Lower leg skin (tissue), 4 donors: ENCODE measurements at regions not wholly inside any gene's neighbourhood (a gene's known extent, or its start where the extent isn't known, plus 50 kb on each side); places are given as distances from the start of the nearest gene placed in this dataset.

Experiments used
- DNase-seq, 2 donors: peaks; one replicate each; pipeline ENCODE4 v3.0.0-alpha.2; 2019; ENCODE audit warnings: low spot score in 2 of 2
- H3K4me3 ChIP-seq: fragments of 200-600 bp; sonication (generic); 2 replicates; pipeline ENCODE4 v1.5.1; 2017; ENCODE audit warnings: mild to moderate bottlenecking, low read depth; ENCODE audit not compliant: poor library complexity, severe bottlenecking
- POLR2A ChIP-seq, 2 donors: fragments of 450-650 bp; IDR thresholded peaks; one replicate each; pipeline ENCODE4 v1.6.1; 2016 to 2017; ENCODE audit warnings: antibody characterized with exemption in 2 of 2, mild to moderate bottlenecking in 1 of 2, moderate library complexity in 1 of 2
- WGBS, 2 donors: methylation state at CpG; one replicate each; pipeline ENCODE4 v1.1.5; 2018; 5-methylcytosine and 5-hydroxymethylcytosine counted together
- intact Hi-C: fragments of 100-400 bp; cut with DNase I; formaldehyde crosslinking; loops from one replicate; pipeline ENCODE4 v1.15.0; 2023; ENCODE audit warnings: low total_unique reads
- TF ChIP-seq, protein P1 (sequence below), 3 donors: fragments of 450-650 bp; IDR thresholded peaks; one replicate each; pipeline ENCODE4 v1.5.1; 2016; ENCODE audit warnings: antibody characterized with exemption in 3 of 3, mild to moderate bottlenecking in 3 of 3, moderate library complexity in 2 of 3

DNA sequence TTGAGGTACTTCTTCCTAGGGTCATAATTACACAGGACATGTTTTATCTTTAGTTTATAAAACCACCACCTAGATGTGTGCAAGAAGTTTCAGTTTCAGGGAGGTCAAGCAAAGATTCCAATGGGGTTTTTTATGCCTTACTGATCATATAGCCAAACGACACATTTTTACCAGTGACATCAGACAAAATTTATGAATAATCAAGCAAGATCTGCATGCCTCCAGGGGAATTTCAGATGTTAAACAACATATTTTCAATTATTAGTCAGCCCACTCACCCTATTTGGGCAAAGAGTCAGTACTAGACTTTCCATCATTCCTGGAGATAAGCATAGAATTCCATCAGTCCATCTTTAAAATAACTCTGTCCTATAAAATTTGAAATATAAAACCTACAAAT is 867.4 kb downstream of the KCNT2 start:
- intact Hi-C loops, result no loop called here
- 61 to 66% methylated on average over 1 of the region's 1 CpG for WGBS, 2 donors
- no peak for DNase-seq
- H3K4me3 ChIP-seq, result no peak overlapping the region
- no peak for TF ChIP-seq POLR2A (IDR thresholded peaks at IDR 0.05)
- TF ChIP-seq, protein P1, sequence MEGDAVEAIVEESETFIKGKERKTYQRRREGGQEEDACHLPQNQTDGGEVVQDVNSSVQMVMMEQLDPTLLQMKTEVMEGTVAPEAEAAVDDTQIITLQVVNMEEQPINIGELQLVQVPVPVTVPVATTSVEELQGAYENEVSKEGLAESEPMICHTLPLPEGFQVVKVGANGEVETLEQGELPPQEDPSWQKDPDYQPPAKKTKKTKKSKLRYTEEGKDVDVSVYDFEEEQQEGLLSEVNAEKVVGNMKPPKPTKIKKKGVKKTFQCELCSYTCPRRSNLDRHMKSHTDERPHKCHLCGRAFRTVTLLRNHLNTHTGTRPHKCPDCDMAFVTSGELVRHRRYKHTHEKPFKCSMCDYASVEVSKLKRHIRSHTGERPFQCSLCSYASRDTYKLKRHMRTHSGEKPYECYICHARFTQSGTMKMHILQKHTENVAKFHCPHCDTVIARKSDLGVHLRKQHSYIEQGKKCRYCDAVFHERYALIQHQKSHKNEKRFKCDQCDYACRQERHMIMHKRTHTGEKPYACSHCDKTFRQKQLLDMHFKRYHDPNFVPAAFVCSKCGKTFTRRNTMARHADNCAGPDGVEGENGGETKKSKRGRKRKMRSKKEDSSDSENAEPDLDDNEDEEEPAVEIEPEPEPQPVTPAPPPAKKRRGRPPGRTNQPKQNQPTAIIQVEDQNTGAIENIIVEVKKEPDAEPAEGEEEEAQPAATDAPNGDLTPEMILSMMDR (IDR thresholded peaks at IDR 0.05), result no peak

DNA sequence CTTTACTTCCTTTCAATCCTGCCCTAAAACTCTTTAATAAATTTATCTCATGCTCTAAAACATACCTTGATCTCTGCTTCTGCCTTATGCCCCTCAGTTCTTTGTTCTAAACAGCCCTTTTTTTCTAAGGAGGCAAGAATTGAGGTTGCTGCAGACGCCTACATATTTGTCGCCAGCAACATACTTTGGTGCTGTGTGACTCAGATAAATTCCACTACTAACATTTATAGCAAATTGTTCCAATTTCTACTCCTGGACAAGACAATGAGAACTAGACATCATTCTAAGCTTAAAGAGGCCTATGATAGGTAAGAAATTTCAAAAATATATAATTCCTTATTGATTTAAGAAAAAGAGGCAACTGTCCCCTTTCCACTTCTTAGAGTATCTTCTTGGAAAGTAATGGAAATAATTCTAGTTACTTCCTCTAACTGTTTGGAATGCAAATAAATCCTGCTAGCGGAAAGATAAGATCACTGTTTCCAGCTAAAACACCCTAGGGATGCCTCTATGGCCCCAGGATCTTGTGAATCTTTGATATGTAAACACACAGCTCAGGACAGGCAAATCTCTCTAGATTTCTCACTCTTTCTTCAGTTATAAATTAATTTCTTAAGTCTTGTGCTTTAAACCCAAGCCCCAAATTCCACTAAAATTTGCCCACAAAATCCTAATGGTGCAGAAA is 869.1 kb downstream of the KCNT2 start:
- no peak overlapping the region for H3K4me3 ChIP-seq
- DNase-seq, result no peak
- intact Hi-C loops, result no loop called here
- 59 to 69% methylated on average over 3 of the region's 3 CpGs for WGBS, 2 donors
- no peak for TF ChIP-seq POLR2A (IDR thresholded peaks at IDR 0.05)
- TF ChIP-seq, protein P1 (IDR thresholded peaks at IDR 0.05), result no peak

GRCh38 chr1:195735140-195735539 is 873.1 kb downstream of the KCNT2 start:
- intact Hi-C loops, result no loop called here
- no peak for TF ChIP-seq POLR2A (IDR thresholded peaks at IDR 0.05)
- TF ChIP-seq, protein P1 (IDR thresholded peaks at IDR 0.05), result no peak
- H3K4me3 ChIP-seq, result no peak overlapping the region
- no peak for DNase-seq

- intact Hi-C loops, result no loop called here
- 62 to 77% methylated on average over 1 of the region's 1 CpG for WGBS, 2 donors
- TF ChIP-seq POLR2A (IDR thresholded peaks at IDR 0.05), result no peak
- TF ChIP-seq, protein P1 (IDR thresholded peaks at IDR 0.05), result no peak
- DNase-seq, result no peak
- no peak overlapping the region for H3K4me3 ChIP-seq
Measured at GRCh38 chr1:195733826-195734225, 874.4 kb downstream of the KCNT2 start.

GRCh38 chr1:195733408-195733807 is 874.8 kb downstream of the KCNT2 start:
- WGBS, 2 donors, result 73 to 82% methylated on average over 4 of the region's 4 CpGs
- H3K4me3 ChIP-seq, result no peak overlapping the region
- no peak for DNase-seq
- intact Hi-C loops, result no loop called here
- no peak for TF ChIP-seq POLR2A (IDR thresholded peaks at IDR 0.05)
- TF ChIP-seq, protein P1 (IDR thresholded peaks at IDR 0.05), result no peak

DNA sequence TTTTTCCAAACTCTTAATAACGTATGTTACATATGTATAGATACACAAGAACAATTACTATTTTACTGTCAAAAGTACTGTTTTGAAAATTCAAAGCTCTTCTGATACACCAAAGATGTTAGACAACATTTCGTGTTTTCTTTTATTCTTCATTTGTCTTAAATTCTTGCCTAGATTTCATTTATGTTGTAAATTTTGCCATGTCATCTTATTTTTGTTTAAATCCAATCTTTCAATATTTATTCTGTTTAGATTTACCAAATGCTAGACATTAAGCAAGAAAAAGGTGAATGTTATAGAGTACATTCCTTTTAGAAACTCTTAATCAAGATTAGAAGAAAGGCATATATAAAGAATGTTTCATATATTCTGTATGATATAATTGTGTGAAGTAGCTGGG is 876.9 kb downstream of the KCNT2 start:
- H3K4me3 ChIP-seq, result no peak overlapping the region
- TF ChIP-seq POLR2A (IDR thresholded peaks at IDR 0.05), result no peak
- TF ChIP-seq, protein P1 (IDR thresholded peaks at IDR 0.05), result no peak
- 80 to 81% methylated on average over 2 of the region's 2 CpGs for WGBS, 2 donors
- intact Hi-C loops, result no loop called here
- DNase-seq, result no peak
